K562 (cell line): ENCODE measurements at regions not wholly inside any gene's neighbourhood (a gene's known extent, or its start where the extent isn't known, plus 50 kb on each side); places are given as distances from the start of the nearest gene placed in this dataset.

Experiments used
- ATF1 ChIP-seq, 2 experiments: fragments of 450-650 bp in 1 of 2; IDR thresholded peaks; 2 replicates each; pipeline ENCODE4 v1.6.1; 2016; ENCODE audit warnings: missing compliant biosample characterization in 1 of 2, missing genetic modification characterization in 1 of 2
- ATF4 ChIP-seq: fragments of 450-650 bp; formaldehyde crosslinking; IDR thresholded peaks from 2 replicates; pipeline ENCODE4 v1.4.0; 2022; ENCODE audit warnings: mild to moderate bottlenecking, moderate library complexity
- BCL6 ChIP-seq: fragments of 250-450 bp; sonication (Bioruptor Pico); IDR thresholded peaks from 2 replicates; pipeline ENCODE4 v1.4.0; 2020
- CEBPZ ChIP-seq: fragments of 150-350 bp; IDR thresholded peaks from 2 replicates; pipeline ENCODE4 v1.6.1; 2014; ENCODE audit warnings: low read depth, mild to moderate bottlenecking, low read length, borderline replicate concordance
- E2F4 ChIP-seq: sonication (generic); formaldehyde crosslinking; IDR thresholded peaks from 2 replicates; pipeline ENCODE4 v1.8.0; 2022; ENCODE audit warnings: mild to moderate bottlenecking, low read depth, missing genetic modification reagents
- EZH2 ChIP-seq: IDR thresholded peaks from 2 replicates; pipeline ENCODE4 v1.6.1; 2012; ENCODE audit warnings: low read depth, mild to moderate bottlenecking, inconsistent platforms, low read length, borderline replicate concordance
- ID3 ChIP-seq, 2 experiments: fragments of 250-450 bp in 1 of 2; fragments of 450-650 bp in 1 of 2; sonication (Bioruptor Pico) in 1 of 2; IDR thresholded peaks; 2 replicates each; pipeline versions ENCODE4 v1.6.1 to v1.8.0; 2016 to 2021; ENCODE audit warnings: mild to moderate bottlenecking in 2 of 2, moderate library complexity in 2 of 2, missing compliant biosample characterization in 1 of 2, missing genetic modification characterization in 1 of 2
- MTA2 ChIP-seq: fragments of 450-650 bp; IDR thresholded peaks from 2 replicates; pipeline ENCODE4 v1.6.1; 2016; ENCODE audit warnings: low read depth
- NBN ChIP-seq: fragments of 450-650 bp; IDR thresholded peaks from 2 replicates; pipeline ENCODE4 v1.6.1; 2016; ENCODE audit warnings: low read depth, mild to moderate bottlenecking
- NR2C1 ChIP-seq, 2 experiments: fragments of 450-650 bp; IDR thresholded peaks; 2 replicates each; pipeline ENCODE4 v1.6.1; 2017; ENCODE audit warnings: mild to moderate bottlenecking in 2 of 2, antibody characterized with exemption in 1 of 2, inconsistent platforms in 1 of 2, missing compliant biosample characterization in 1 of 2, missing genetic modification characterization in 1 of 2
- SMARCC2 ChIP-seq: fragments of 450-650 bp; IDR thresholded peaks from 2 replicates; pipeline ENCODE4 v1.6.1; 2017; ENCODE audit warnings: antibody characterized with exemption, moderate library complexity, mild to moderate bottlenecking, low read depth
- SRSF3 ChIP-seq: fragments of 200-400 bp; formaldehyde crosslinking; IDR thresholded peaks from 2 replicates; pipeline ENCODE4 v1.6.1; 2016; ENCODE audit warnings: mild to moderate bottlenecking, low read length, moderate library complexity; ENCODE audit not compliant: insufficient read depth
- TEAD2 ChIP-seq: fragments of 450-650 bp; IDR thresholded peaks from 2 replicates; pipeline ENCODE4 v1.6.1; 2016; ENCODE audit warnings: missing genetic modification characterization, control low read depth, missing compliant biosample characterization
- ZBED1 ChIP-seq: IDR thresholded peaks from 2 replicates; pipeline ENCODE4 v1.6.1; 2014
- ZNF12 ChIP-seq: sonication (generic); formaldehyde crosslinking; IDR thresholded peaks from 2 replicates; pipeline ENCODE4 v1.4.0; 2020; ENCODE audit warnings: mild to moderate bottlenecking, missing genetic modification reagents
- ZNF217 ChIP-seq: sonication (generic); formaldehyde crosslinking; IDR thresholded peaks from 2 replicates; pipeline ENCODE4 v1.8.0; 2022; ENCODE audit warnings: mild to moderate bottlenecking, missing genetic modification reagents
- ZNF23 ChIP-seq: fragments of 250-450 bp; sonication (Bioruptor Pico); IDR thresholded peaks from 2 replicates; pipeline ENCODE4 v1.4.0; 2020; ENCODE audit warnings: mild to moderate bottlenecking
- ZNF274 ChIP-seq: IDR thresholded peaks from 2 replicates; pipeline ENCODE4 v1.6.1; 2011; ENCODE audit warnings: low read depth, mild to moderate bottlenecking, low read length, moderate library complexity, borderline replicate concordance
- ZNF395 ChIP-seq: fragments of 200-800 bp; sonication (Bioruptor generic); IDR thresholded peaks from 2 replicates; pipeline ENCODE4 v1.6.1; 2017; ENCODE audit warnings: missing genetic modification characterization, missing compliant biosample characterization
- ZNF445 ChIP-seq: fragments of 250-450 bp; sonication (Bioruptor Pico); IDR thresholded peaks from 2 replicates; pipeline ENCODE4 v1.4.0; 2020; ENCODE audit warnings: low read depth, mild to moderate bottlenecking, moderate library complexity
- ZNF76 ChIP-seq: fragments of 250-450 bp; sonication (Bioruptor Pico); IDR thresholded peaks from 2 replicates; pipeline ENCODE4 v1.4.0; 2020; ENCODE audit warnings: mild to moderate bottlenecking, moderate library complexity, borderline replicate concordance
- ZNF77 ChIP-seq: fragments of 250-450 bp; sonication (Bioruptor Pico); IDR thresholded peaks from 2 replicates; pipeline ENCODE4 v1.5.0; 2020

- TF ChIP-seq CEBPZ: no peak
- TF ChIP-seq ID3 (CRISPR knock-in tag; IDR thresholded peaks at IDR 0.05): no peak
- TF ChIP-seq ID3 (tag; IDR thresholded peaks at IDR 0.05): peak; percentile 69; the same call in 1 of the 2 replicates
- no peak for TF ChIP-seq BCL6 (CRISPR knock-in tag)
- no peak for TF ChIP-seq ZNF23
- TF ChIP-seq ZNF76: no peak
- TF ChIP-seq ZNF77 (CRISPR knock-in tag): no peak
- no peak for TF ChIP-seq EZH2
- TF ChIP-seq TEAD2 (tag): no peak
- no peak for TF ChIP-seq E2F4 (CRISPR knock-in tag)
- peak; percentile 25; the same call in 1 of the 2 replicates for TF ChIP-seq NBN
- TF ChIP-seq NR2C1 (IDR thresholded peaks at IDR 0.05): no peak
- TF ChIP-seq NR2C1 (tag; IDR thresholded peaks at IDR 0.05): no peak
- TF ChIP-seq SMARCC2: peak; percentile 66
- TF ChIP-seq ZNF445 (CRISPR knock-in tag): no peak
- TF ChIP-seq ZNF217 (CRISPR knock-in tag): no peak
- no peak for TF ChIP-seq ZBED1
- TF ChIP-seq ZNF12 (CRISPR knock-in tag): peak; percentile 61
- TF ChIP-seq SRSF3: no peak
- TF ChIP-seq MTA2: no peak; the same call in 1 of the 2 replicates
- TF ChIP-seq ZNF395 (CRISPR knock-in tag): 0 out of 2 replicates have a peak, but pooled peaks have one; percentile 2
- no peak for TF ChIP-seq ATF1 (CRISPR knock-in tag; IDR thresholded peaks at IDR 0.05)
- TF ChIP-seq ATF1 (tag; IDR thresholded peaks at IDR 0.05): peak; percentile 24; the same call in 1 of the 2 replicates
- 0 out of 2 replicates have a peak, but pooled peaks have one; percentile 18 for TF ChIP-seq ATF4 (CRISPR knock-in tag)
- TF ChIP-seq ZNF274: no peak
These were observed 217.8 kb upstream of the MKLN1 start (continued) for GRCh38 chr7:131109759-131110296.
